ENCODE measurements at regions not wholly inside any gene's neighbourhood (a gene's known extent, or its start where the extent isn't known, plus 50 kb on each side); places are given as distances from the start of the nearest gene placed in this dataset.

- H3K27me3 Mint-ChIP-seq (ENCODE audit: unreplicated experiment): no peaks in the 10 kb centered on the region
- H3K9me3 Mint-ChIP-seq (ENCODE audit: unreplicated experiment): no peaks in the 10 kb centered on the region
- no peak for DNase-seq (ENCODE audit: low spot score)
- no peak overlapping the region for H3K27ac Mint-ChIP-seq (ENCODE audit: unreplicated experiment)
- TF ChIP-seq CTCF (IDR thresholded peaks at IDR 0.05; ENCODE audit: unreplicated experiment): no peak
- no peaks in the 10 kb centered on the region for H3K36me3 Mint-ChIP-seq (ENCODE audit: low read depth, unreplicated experiment)
- H3K4me3 Mint-ChIP-seq (ENCODE audit: unreplicated experiment): no peak overlapping the region
- no peaks in the 10 kb centered on the region for H3K4me1 Mint-ChIP-seq (ENCODE audit: unreplicated experiment)
Observed at GRCh38 chr5:62977661-62978060, 399.0 kb downstream of the LRRC70 start.

- Mint-ChIP-seq H3K36me3 (ENCODE audit: low read depth, unreplicated experiment) (no peaks in the 10 kb centered on the region), H3K27ac (ENCODE audit: unreplicated experiment) (no peak overlapping the region), H3K4me3 (ENCODE audit: unreplicated experiment) (no peak overlapping the region), H3K9me3 (ENCODE audit: unreplicated experiment) (no peaks in the 10 kb centered on the region), H3K27me3 (ENCODE audit: unreplicated experiment) (no peaks in the 10 kb centered on the region), H3K4me1 (ENCODE audit: unreplicated experiment) (no peaks in the 10 kb centered on the region)
- no peak for TF ChIP-seq CTCF (IDR thresholded peaks at IDR 0.05; ENCODE audit: unreplicated experiment)
- DNase-seq (ENCODE audit: low spot score): no peak
Observed at GRCh38 chr5:62974623-62975022, 396.0 kb downstream of the LRRC70 start.

DNA sequence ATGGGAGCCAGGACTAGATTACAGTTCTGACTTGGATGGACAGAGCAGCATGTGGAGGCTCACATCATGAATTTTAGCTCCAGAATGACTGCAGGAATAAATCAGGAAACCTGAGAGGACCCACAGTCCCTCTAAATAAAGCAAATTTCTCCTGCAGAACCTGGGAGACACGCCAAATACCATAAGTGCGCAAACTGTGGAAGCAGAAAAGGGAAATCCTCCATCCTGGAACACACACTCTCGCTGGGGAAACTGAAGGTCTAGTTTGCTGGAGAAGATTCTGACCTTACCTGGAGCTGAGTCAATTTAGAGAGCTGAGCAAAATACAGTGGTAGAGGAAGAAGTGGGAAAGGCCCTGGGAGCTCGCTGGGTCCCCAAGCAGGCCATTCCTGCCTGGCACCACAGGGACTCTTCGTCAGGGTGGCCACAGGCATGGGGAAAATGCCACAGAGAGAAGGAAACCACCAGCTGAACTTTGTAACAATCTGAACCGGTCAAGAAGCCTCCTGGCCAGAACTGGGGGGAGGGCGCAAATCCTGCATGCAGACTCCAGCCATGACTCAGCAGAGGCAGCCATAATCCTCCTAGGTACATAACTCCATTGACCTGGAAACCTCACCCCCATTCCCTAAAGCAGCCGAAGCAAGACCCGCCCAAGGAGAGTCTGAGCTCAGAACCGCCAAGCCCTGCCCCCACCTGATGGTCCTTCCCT lies 390.9 kb downstream of the LRRC70 start:
- DNase-seq (ENCODE audit: low spot score): no peak
- Mint-ChIP-seq H3K9me3 (ENCODE audit: unreplicated experiment) (peaks cover 5% of the 10 kb centered on the region), H3K4me3 (ENCODE audit: unreplicated experiment) (no peak overlapping the region), H3K27me3 (ENCODE audit: unreplicated experiment) (no peaks in the 10 kb centered on the region), H3K27ac (ENCODE audit: unreplicated experiment) (no peak overlapping the region), H3K4me1 (ENCODE audit: unreplicated experiment) (no peaks in the 10 kb centered on the region), H3K36me3 (ENCODE audit: low read depth, unreplicated experiment) (peaks cover 4% of the 10 kb centered on the region)
- no peak for TF ChIP-seq CTCF (IDR thresholded peaks at IDR 0.05; ENCODE audit: unreplicated experiment)

DNA sequence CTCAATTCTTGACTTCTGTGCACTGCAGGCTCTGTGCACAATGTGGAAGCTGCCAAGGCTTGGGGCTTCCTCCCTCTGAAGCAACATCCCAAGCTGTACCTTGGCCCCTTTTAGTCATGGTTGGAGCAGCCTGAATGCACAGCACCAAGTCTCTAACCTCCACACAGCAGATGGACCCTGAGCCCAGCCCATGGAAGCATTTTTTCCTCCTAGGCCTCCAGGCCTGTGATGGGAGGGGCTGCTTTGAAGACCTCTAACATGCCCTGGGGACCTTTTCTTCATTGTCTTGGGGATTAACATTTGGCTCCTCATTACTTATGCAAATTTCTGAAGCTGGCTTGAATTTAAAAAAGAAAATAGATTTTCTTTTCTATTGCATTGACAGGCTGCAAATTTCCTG lies 385.8 kb downstream of the LRRC70 start:
- TF ChIP-seq CTCF (IDR thresholded peaks at IDR 0.05; ENCODE audit: unreplicated experiment): no peak
- DNase-seq (ENCODE audit: low spot score): no peak
- Mint-ChIP-seq H3K4me3 (ENCODE audit: unreplicated experiment) (no peak overlapping the region), H3K27ac (ENCODE audit: unreplicated experiment) (no peak overlapping the region), H3K4me1 (ENCODE audit: unreplicated experiment) (no peaks in the 10 kb centered on the region), H3K27me3 (ENCODE audit: unreplicated experiment) (no peaks in the 10 kb centered on the region), H3K9me3 (ENCODE audit: unreplicated experiment) (peaks cover 11% of the 10 kb centered on the region), H3K36me3 (ENCODE audit: low read depth, unreplicated experiment) (peaks cover 4% of the 10 kb centered on the region)

DNA sequence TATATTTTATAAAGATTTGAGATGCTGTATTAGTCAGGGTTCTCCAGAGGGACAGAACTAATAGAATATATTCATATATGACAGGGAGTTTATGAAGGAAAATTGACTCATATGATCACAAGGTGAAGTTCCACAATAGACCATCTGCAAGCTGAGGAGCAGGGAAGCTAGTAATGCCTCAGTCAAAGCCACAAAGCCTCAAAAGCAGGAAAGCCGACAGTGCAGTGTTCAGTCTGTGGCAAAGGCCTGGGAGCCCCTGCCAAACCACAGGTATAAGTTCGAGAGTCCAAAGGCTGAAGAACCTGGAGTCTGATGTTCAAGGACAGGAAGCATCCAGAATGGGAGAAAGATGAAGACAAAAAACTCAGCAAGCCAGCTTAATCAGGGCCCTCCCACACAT lies 382.2 kb downstream of the LRRC70 start:
- H3K9me3 Mint-ChIP-seq (ENCODE audit: unreplicated experiment): peaks cover 11% of the 10 kb centered on the region

More for the DNA sequence above, 382.2 kb downstream of the LRRC70 start:
- DNase-seq (ENCODE audit: low spot score): no peak
- H3K4me3 Mint-ChIP-seq (ENCODE audit: unreplicated experiment): no peak overlapping the region
- H3K36me3 Mint-ChIP-seq (ENCODE audit: low read depth, unreplicated experiment): peaks cover 4% of the 10 kb centered on the region
- H3K4me1 Mint-ChIP-seq (ENCODE audit: unreplicated experiment): no peaks in the 10 kb centered on the region
- TF ChIP-seq CTCF (IDR thresholded peaks at IDR 0.05; ENCODE audit: unreplicated experiment): no peak
- H3K27me3 Mint-ChIP-seq (ENCODE audit: unreplicated experiment): no peaks in the 10 kb centered on the region
- no peak overlapping the region for H3K27ac Mint-ChIP-seq (ENCODE audit: unreplicated experiment)
